ENCODE measurements at regions not wholly inside any gene's neighbourhood (a gene's known extent, or its start where the extent isn't known, plus 50 kb on each side); places are given as distances from the start of the nearest gene placed in this dataset.

DNA sequence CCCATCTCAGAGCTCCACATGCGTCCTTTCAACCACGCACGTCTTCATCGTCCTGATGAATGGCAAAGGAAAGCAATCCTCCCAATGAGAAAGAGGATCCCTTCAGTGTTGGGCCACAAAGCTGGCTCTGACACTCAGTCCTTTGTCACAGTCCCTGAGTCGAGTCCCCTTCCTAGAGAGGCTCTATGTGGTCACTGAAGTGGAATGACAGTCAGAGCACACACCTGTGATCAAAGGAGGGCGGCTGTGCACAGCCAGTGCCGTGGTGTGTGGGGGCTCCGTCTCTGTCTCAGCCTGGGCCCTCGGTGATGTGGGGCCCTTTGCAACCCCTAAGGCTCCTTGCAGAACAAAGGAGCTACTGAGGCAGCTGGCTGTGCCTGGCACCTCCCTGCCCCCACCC lies 157.3 kb upstream of the APCDD1 start:
- TF ChIP-seq, protein P1, sequence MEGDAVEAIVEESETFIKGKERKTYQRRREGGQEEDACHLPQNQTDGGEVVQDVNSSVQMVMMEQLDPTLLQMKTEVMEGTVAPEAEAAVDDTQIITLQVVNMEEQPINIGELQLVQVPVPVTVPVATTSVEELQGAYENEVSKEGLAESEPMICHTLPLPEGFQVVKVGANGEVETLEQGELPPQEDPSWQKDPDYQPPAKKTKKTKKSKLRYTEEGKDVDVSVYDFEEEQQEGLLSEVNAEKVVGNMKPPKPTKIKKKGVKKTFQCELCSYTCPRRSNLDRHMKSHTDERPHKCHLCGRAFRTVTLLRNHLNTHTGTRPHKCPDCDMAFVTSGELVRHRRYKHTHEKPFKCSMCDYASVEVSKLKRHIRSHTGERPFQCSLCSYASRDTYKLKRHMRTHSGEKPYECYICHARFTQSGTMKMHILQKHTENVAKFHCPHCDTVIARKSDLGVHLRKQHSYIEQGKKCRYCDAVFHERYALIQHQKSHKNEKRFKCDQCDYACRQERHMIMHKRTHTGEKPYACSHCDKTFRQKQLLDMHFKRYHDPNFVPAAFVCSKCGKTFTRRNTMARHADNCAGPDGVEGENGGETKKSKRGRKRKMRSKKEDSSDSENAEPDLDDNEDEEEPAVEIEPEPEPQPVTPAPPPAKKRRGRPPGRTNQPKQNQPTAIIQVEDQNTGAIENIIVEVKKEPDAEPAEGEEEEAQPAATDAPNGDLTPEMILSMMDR (IDR thresholded peaks at IDR 0.05): no peak
- ATAC-seq (ENCODE audit: low FRiP score) (no peak), DNase-seq (ENCODE audit: low spot score) (no peak)

DNA sequence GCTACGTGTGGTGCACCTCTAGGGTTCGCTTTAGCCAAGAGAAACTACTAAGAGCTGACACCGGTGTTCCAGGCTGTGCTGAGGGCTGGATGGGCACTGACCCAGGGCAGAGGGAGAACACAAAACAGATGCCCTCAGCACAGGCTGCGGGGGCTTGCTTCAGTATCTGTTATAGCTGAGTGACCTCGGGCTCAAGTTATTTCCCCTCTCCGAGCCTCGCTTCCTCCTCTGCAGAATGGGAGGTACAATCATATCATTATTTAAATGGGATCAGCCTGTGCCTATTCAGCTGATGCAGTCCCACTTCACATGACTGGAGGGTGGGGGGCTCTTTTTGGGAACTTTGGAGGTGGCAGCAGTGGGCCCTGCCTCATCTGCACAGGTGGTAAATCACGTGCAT lies 156.1 kb upstream of the APCDD1 start:
- ATAC-seq (ENCODE audit: low FRiP score) (no peak), DNase-seq (ENCODE audit: low spot score) (no peak)
- TF ChIP-seq, protein P1 (IDR thresholded peaks at IDR 0.05): no peak

- ATAC-seq (ENCODE audit: low FRiP score) (no peak), DNase-seq (ENCODE audit: low spot score) (no peak)
- TF ChIP-seq, protein P1 (IDR thresholded peaks at IDR 0.05): no peak
These were observed 154.8 kb upstream of the APCDD1 start for GRCh38 chr18:10299643-10300042.

GRCh38 chr18:10300739-10301138 lies 153.7 kb upstream of the APCDD1 start:
- DNase-seq (ENCODE audit: low spot score): no peak
- no peak for ATAC-seq (ENCODE audit: low FRiP score)
- TF ChIP-seq, protein P1 (IDR thresholded peaks at IDR 0.05): no peak

DNA sequence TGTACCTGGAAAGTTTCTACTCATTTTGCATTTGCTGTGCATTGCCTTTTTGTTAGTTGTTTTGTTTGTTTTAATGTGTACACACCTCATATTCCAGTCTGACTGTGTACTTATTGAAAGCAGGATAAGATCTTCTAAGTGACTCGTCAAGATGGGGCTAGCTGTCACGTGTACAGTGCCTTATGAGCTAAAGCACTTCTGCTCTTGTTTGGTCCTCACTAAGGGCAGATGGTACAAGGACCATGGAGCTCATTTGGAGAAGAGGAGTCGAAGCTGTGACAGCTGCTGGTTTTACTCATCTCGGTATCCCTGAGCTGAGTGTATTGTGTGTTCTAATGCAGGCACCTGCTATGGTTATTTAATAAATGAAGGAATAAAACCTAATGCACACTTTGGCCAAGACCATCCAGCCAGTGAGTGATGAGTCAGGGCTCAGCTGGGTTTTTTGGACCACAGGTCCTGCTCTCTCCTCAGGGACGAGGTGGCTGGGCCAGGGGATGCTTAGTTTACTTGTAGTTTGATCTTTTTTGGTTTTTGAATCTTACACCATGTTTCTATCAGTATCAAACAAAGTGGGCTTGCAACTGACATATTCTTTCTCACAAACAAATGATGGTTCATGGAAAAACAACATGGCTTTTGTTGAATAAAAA lies 152.5 kb upstream of the APCDD1 start:
- TF ChIP-seq, protein P1 (IDR thresholded peaks at IDR 0.05): no peak
- DNase-seq (ENCODE audit: low spot score) (no peak), ATAC-seq (ENCODE audit: low FRiP score) (no peak)

DNA sequence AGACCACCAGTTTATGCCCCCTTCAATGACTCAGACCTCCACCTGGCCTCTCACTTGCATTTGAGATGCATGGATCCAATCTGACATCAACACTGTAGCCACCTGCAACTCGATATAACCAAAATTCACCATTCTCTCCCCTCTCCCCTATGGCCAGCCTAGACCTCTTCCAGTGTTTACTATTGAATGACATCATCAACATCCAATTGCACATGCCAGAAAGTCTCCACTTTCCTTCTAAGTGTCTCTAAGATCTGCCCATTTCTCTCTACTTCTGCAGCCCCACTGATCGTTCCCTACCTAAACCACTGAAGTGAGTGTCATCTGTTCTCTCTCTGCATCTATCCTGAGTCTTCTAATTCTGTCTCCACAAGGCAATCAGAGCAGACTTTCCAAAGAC lies 151.3 kb upstream of the APCDD1 start:
- TF ChIP-seq, protein P1 (IDR thresholded peaks at IDR 0.05): no peak
- DNase-seq (ENCODE audit: low spot score): no peak
- no peak for ATAC-seq (ENCODE audit: low FRiP score)

- ATAC-seq (ENCODE audit: low FRiP score) (no peak), DNase-seq (ENCODE audit: low spot score) (no peak)
- TF ChIP-seq, protein P1 (IDR thresholded peaks at IDR 0.05): no peak
These were observed 149.6 kb upstream of the APCDD1 start for GRCh38 chr18:10304853-10305252.
